Right cardiac atrium (tissue), 5 donors: ENCODE measurements at regions not wholly inside any gene's neighbourhood (a gene's known extent, or its start where the extent isn't known, plus 50 kb on each side); places are given as distances from the start of the nearest gene placed in this dataset.

Experiments used
- ATAC-seq, 2 donors: fragments of 200-7000 bp; cut with Tn5 transposase; one replicate each; pipeline versions ENCODE4 v1.8.0 to v1.9.1; 2020; ENCODE audit warnings: moderate library complexity in 2 of 2, mild to moderate bottlenecking in 1 of 2
- DNase-seq, 3 donors: peaks; one replicate each; pipeline ENCODE4 v3.0.0-alpha.2; 2020
- H3K27ac ChIP-seq: one replicate; pipeline ENCODE4 v1.5.1; 2013; ENCODE audit warnings: mild to moderate bottlenecking, low read length, control low read depth, moderate library complexity
- H3K27me3 ChIP-seq: one replicate; pipeline ENCODE4 v1.6.1; 2013; ENCODE audit not compliant: control insufficient read depth, insufficient read depth
- H3K4me1 ChIP-seq: one replicate; pipeline ENCODE4 v1.6.1; 2013; ENCODE audit warnings: low read length; ENCODE audit not compliant: control insufficient read depth, insufficient read depth
- H3K4me3 ChIP-seq: one replicate; pipeline ENCODE4 v1.5.1; 2013; ENCODE audit warnings: low read length, control low read depth
- H3K9me3 ChIP-seq: one replicate; pipeline ENCODE4 v1.6.1; 2013; ENCODE audit warnings: low read length; ENCODE audit not compliant: control insufficient read depth
- WGBS: extraction: QIAGEN DNeasy Blood & Tissue Kit; methylation state at CpG from one replicate; pipeline ENCODE4 v1.1.7; 2013; 5-methylcytosine and 5-hydroxymethylcytosine counted together
- intact Hi-C, 4 donors: fragments of 100-400 bp; cut with DNase I; formaldehyde crosslinking; loops; one replicate each; pipeline versions ENCODE4 v1.11.0 to v1.14.0; 2022 to 2023
- donor health status: healthy with polysubstance abuse.
- donor health status: DM: no; HTN: yes; CAD: no.
- donor health status: DM: no; HTN: no; CAD: no.
- donor health status: DM: no; HTN: yes; CAD: no; lungs with severe emphysema.
- donor health status: DM: yes; HTN: yes; CAD: no.

- Histone ChIP-seq H3K27me3 (no peaks in the 10 kb centered on the region), H3K4me3 (no peak overlapping the region), H3K9me3 (peaks cover 2% of the 10 kb centered on the region), H3K27ac (no peak overlapping the region), H3K4me1 (no peaks in the 10 kb centered on the region)
- ATAC-seq (no peak), DNase-seq (no peak)
- WGBS = 38% methylated on average over 11 of the region's 11 CpGs
- intact Hi-C loops = no loop called here
Observed at GRCh38 chr5:3518051-3518450, 77.6 kb upstream of the IRX1 start.

- H3K4me1 ChIP-seq = no peaks in the 10 kb centered on the region
- intact Hi-C loops = no loop called here
- 48% methylated on average over 9 of the region's 9 CpGs for WGBS
Observed at GRCh38 chr5:3517348-3517747, 78.3 kb upstream of the IRX1 start.

GRCh38 chr5:3512361-3513095 is 83.1 kb upstream of the IRX1 start:
- H3K27ac ChIP-seq = no peak overlapping the region
- DNase-seq (no peak), ATAC-seq (no peak)
- 81% methylated on average over 13 of the region's 13 CpGs for WGBS
- H3K4me1 ChIP-seq = no peaks in the 10 kb centered on the region
- H3K4me3 ChIP-seq = no peak overlapping the region
- intact Hi-C loops = no loop called here
- H3K9me3 ChIP-seq = no peaks in the 10 kb centered on the region
- H3K27me3 ChIP-seq = no peaks in the 10 kb centered on the region

More at GRCh38 chr5:3517348-3517747, 78.3 kb upstream of the IRX1 start:
- ATAC-seq = no peak
- H3K27ac ChIP-seq = no peak overlapping the region
- no peaks in the 10 kb centered on the region for H3K9me3 ChIP-seq
- DNase-seq = no peak
- no peaks in the 10 kb centered on the region for H3K27me3 ChIP-seq
- no peak overlapping the region for H3K4me3 ChIP-seq

GRCh38 chr5:3511934-3512333 is 83.7 kb upstream of the IRX1 start:
- ATAC-seq (no peak), DNase-seq (no peak)
- Histone ChIP-seq H3K27ac (no peak overlapping the region), H3K27me3 (no peaks in the 10 kb centered on the region), H3K4me3 (no peak overlapping the region), H3K9me3 (no peaks in the 10 kb centered on the region), H3K4me1 (no peaks in the 10 kb centered on the region)
- 40% methylated on average over 7 of the region's 7 CpGs for WGBS
- intact Hi-C loops = no loop called here

- H3K27me3 ChIP-seq = no peaks in the 10 kb centered on the region
- WGBS = 82% methylated on average over 9 of the region's 9 CpGs
- H3K9me3 ChIP-seq = no peaks in the 10 kb centered on the region
- intact Hi-C loops = no loop called here
- DNase-seq (no peak), ATAC-seq (no peak)
- no peaks in the 10 kb centered on the region for H3K4me1 ChIP-seq
- no peak overlapping the region for H3K4me3 ChIP-seq
- no peak overlapping the region for H3K27ac ChIP-seq
Observed at GRCh38 chr5:3511519-3511918, 84.1 kb upstream of the IRX1 start.

GRCh38 chr5:3510642-3511417 is 84.8 kb upstream of the IRX1 start:
- H3K27me3 ChIP-seq = no peaks in the 10 kb centered on the region
- no peaks in the 10 kb centered on the region for H3K9me3 ChIP-seq
- intact Hi-C loops = no loop called here
- ATAC-seq (no peak), DNase-seq (no peak)
- 80% methylated on average over 18 of the region's 18 CpGs for WGBS
- no peaks in the 10 kb centered on the region for H3K4me1 ChIP-seq
- H3K27ac ChIP-seq = no peak overlapping the region
- H3K4me3 ChIP-seq = no peak overlapping the region

- no peak overlapping the region for H3K27ac ChIP-seq
- no peaks in the 10 kb centered on the region for H3K27me3 ChIP-seq
- no peak overlapping the region for H3K4me3 ChIP-seq
- intact Hi-C loops = no loop called here
- ATAC-seq = no peak
- no peak for DNase-seq
- no peaks in the 10 kb centered on the region for H3K9me3 ChIP-seq
- no peaks in the 10 kb centered on the region for H3K4me1 ChIP-seq
- 76% methylated on average over 3 of the region's 3 CpGs for WGBS
Observed at GRCh38 chr5:3509290-3509689, 86.3 kb upstream of the IRX1 start.

GRCh38 chr5:3508395-3508794 is 87.2 kb upstream of the IRX1 start:
- intact Hi-C loops = no loop called here
- 92% methylated on average over 3 of the region's 3 CpGs for WGBS
- Histone ChIP-seq H3K4me3 (no peak overlapping the region), H3K4me1 (no peaks in the 10 kb centered on the region), H3K9me3 (no peaks in the 10 kb centered on the region), H3K27me3 (no peaks in the 10 kb centered on the region), H3K27ac (no peak overlapping the region)
- DNase-seq = no peak
- ATAC-seq = no peak

GRCh38 chr5:3490957-3491507 is 104.6 kb upstream of the IRX1 start:
- 80% methylated on average over 18 of the region's 18 CpGs for WGBS
- intact Hi-C loops = no loop called here
- Histone ChIP-seq H3K9me3 (peaks cover 2% of the 10 kb centered on the region), H3K27me3 (no peaks in the 10 kb centered on the region), H3K4me3 (no peak overlapping the region), H3K4me1 (no peaks in the 10 kb centered on the region), H3K27ac (no peak overlapping the region)
- ATAC-seq (no peak), DNase-seq (no peak)

GRCh38 chr5:3489239-3489843 is 106.3 kb upstream of the IRX1 start:
- no peaks in the 10 kb centered on the region for H3K4me1 ChIP-seq
- 78% methylated on average over 21 of the region's 21 CpGs for WGBS
- peaks cover 2% of the 10 kb centered on the region for H3K9me3 ChIP-seq
- H3K4me3 ChIP-seq = no peak overlapping the region
- no peaks in the 10 kb centered on the region for H3K27me3 ChIP-seq
- intact Hi-C loops = no loop called here
- ATAC-seq (no peak), DNase-seq (no peak)
- H3K27ac ChIP-seq = no peak overlapping the region

GRCh38 chr5:3484836-3485235 is 110.8 kb upstream of the IRX1 start:
- H3K4me3 ChIP-seq = no peak overlapping the region
- no peaks in the 10 kb centered on the region for H3K27me3 ChIP-seq
- no peak for ATAC-seq
- no peak overlapping the region for H3K27ac ChIP-seq
- no peak for DNase-seq
- peaks cover 6% of the 10 kb centered on the region for H3K9me3 ChIP-seq
- H3K4me1 ChIP-seq = no peaks in the 10 kb centered on the region
- intact Hi-C loops = no loop called here
- 67% methylated on average over 5 of the region's 5 CpGs for WGBS
